Activated CD4-positive, alpha-beta T cell treated with anti-CD3 and anti-CD28 coated beads, Interleukin-2, amount 10 ng/mL, durations not matched to agents 24 days and 14 days (primary cell): ENCODE measurements at regions not wholly inside any gene's neighbourhood (a gene's known extent, or its start where the extent isn't known, plus 50 kb on each side); places are given as distances from the start of the nearest gene placed in this dataset.

ENCODE experiments used
- DNase-seq: peaks from one replicate; pipeline ENCODE4 v3.0.0; 2022
- H3K27ac Mint-ChIP-seq: one replicate; pipeline ENCODE4 v1.8.0; 2022; ENCODE audit warnings: mild to moderate bottlenecking, mixed read lengths
- H3K27me3 Mint-ChIP-seq: one replicate; pipeline ENCODE4 v1.8.0; 2022; ENCODE audit warnings: mixed read lengths
- H3K36me3 Mint-ChIP-seq: one replicate; pipeline ENCODE4 v1.8.0; 2022; ENCODE audit warnings: low read depth, mild to moderate bottlenecking, mixed read lengths
- H3K4me1 Mint-ChIP-seq: one replicate; pipeline ENCODE4 v1.8.0; 2021; ENCODE audit warnings: mixed read lengths
- H3K4me3 Mint-ChIP-seq: one replicate; pipeline ENCODE4 v1.8.0; 2022; ENCODE audit warnings: mild to moderate bottlenecking, moderate library complexity, mixed read lengths
- H3K9me3 Mint-ChIP-seq: one replicate; pipeline ENCODE4 v1.8.0; 2021; ENCODE audit warnings: mixed read lengths
- intact Hi-C: fragments of 100-400 bp; cut with micrococcal nuclease; formaldehyde crosslinking; loops from one replicate; pipeline ENCODE4 v1.15.1; 2023

DNA sequence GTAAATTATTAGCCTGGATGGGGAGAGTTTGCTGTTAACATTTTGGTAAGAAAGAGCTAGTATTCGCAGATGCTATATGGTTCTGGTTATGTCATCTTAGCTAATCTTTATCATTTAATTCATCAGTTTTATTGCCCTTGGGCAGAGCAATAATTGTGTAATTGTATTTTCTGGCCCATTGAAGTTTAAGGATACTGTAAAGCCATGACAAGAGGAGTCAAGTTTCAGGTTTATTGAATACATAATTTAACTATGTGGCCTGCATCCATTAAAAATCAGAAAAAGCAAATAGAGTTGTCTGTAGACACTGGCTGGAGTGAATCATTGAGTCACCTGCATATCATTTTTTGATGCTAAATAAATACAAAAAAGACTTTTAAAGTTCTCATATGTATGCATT lies 255.8 kb downstream of the PRELID2 start:
- Mint-ChIP-seq H3K4me1 (no peaks in the 10 kb centered on the region), H3K27ac (no peak overlapping the region), H3K27me3 (no peaks in the 10 kb centered on the region), H3K4me3 (no peak overlapping the region), H3K36me3 (peaks cover 2% of the 10 kb centered on the region), H3K9me3 (peaks cover 5% of the 10 kb centered on the region)
- DNase-seq, result no peak
- intact Hi-C loops, result no loop called here

DNA sequence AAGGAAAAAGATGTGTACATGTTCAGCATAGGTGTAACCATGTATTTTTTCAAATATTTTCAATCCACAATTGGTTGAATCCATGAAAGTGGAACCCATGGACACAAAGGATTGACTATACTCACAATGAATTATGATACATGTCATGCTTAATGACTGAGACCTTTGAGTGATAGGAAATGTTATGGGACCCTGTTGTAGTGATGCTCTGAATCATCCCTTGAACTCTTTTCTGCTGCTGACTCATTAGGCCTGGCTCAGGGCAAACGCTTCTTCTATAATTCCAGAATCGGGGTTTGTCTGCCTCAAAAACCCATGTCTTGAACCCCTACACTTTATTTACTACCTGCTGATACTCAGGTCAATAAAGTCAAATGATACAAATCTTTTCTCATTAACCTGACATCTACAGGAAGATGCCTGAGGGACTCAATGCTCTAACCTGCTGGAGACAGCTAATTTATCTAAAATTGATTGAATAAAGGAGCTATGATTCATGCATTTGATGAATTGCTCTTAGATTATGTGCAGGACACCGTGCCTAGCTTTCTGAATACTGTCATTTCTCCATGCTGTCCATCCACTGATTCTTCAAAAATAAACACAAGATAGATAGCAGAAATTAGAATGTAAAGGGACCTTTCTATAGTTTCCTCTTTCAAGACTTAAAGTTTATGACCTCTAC lies 260.1 kb downstream of the PRELID2 start:
- Mint-ChIP-seq H3K27ac (no peak overlapping the region), H3K9me3 (peaks cover 5% of the 10 kb centered on the region), H3K27me3 (no peaks in the 10 kb centered on the region), H3K4me1 (no peaks in the 10 kb centered on the region), H3K36me3 (peaks cover 2% of the 10 kb centered on the region), H3K4me3 (no peak overlapping the region)
- intact Hi-C loops, result no loop called here
- DNase-seq, result no peak

DNA sequence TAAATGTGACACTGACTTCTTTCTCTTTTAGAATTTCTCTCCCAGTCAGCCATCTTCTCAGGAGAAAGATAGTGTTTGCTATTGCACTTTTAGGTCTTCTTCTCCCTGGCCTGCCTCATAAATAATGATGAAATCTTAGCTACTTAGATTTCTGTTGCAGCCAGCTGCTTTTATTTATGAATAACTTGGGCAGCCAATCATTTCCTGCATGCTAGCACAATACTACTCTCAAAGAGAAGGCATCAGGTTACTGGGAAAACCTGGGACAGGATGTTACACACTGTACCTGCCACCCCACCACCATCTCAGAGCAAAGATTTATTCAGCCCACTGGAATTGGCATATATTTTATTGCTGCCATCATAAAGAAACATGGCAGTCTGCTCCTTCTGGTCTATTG lies 266.6 kb downstream of the PRELID2 start:
- DNase-seq, result no peak
- intact Hi-C loops, result no loop called here
- Mint-ChIP-seq H3K9me3 (peaks cover 5% of the 10 kb centered on the region), H3K4me3 (no peak overlapping the region), H3K27ac (no peak overlapping the region), H3K36me3 (no peaks in the 10 kb centered on the region), H3K27me3 (no peaks in the 10 kb centered on the region), H3K4me1 (no peaks in the 10 kb centered on the region)

DNA sequence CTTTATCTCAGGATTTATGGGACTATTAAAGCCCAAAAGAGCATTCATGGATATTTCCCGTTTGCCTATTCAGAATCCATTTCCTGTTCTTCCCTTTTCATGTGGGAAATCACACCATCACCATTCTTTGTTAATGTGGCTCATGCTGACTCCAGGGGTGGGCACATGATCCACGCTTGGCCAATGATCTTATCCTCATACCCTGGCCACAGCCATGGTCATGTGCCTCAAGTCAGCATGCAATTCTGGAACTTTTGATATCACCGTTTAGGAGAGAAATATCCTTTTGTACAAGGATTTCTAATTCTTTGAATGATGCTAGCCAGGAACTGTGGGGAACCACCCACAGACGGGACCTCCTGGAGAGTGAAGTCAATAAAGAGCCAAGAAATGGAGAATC lies 272.2 kb downstream of the PRELID2 start:
- intact Hi-C loops, result no loop called here
- Mint-ChIP-seq H3K4me3 (no peak overlapping the region), H3K4me1 (no peaks in the 10 kb centered on the region), H3K27me3 (no peaks in the 10 kb centered on the region), H3K9me3 (peaks cover 6% of the 10 kb centered on the region), H3K27ac (no peak overlapping the region), H3K36me3 (no peaks in the 10 kb centered on the region)
- no peak for DNase-seq

DNA sequence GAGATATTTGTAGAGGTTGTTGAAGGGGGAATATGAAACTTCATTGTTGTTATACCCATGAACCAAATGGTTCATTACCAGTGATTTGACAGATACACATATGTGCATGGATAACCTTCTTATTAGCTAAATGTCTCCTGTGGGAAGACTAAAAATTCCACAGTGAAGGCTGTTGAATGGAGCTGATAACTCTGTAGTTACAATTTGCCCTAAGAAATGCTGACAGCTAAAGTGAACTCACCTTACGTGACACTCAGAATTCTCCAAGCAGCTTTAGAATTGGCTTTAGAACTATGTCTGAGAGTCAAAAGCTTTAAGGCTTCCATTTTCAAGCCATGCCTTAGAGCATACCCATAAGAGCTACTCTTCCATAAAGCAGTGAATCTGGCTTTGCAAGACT lies 276.9 kb downstream of the PRELID2 start:
- Mint-ChIP-seq H3K4me3 (no peak overlapping the region), H3K9me3 (peaks cover 4% of the 10 kb centered on the region), H3K27ac (no peak overlapping the region), H3K4me1 (no peaks in the 10 kb centered on the region), H3K36me3 (no peaks in the 10 kb centered on the region), H3K27me3 (no peaks in the 10 kb centered on the region)
- intact Hi-C loops, result no loop called here
- DNase-seq, result no peak

DNA sequence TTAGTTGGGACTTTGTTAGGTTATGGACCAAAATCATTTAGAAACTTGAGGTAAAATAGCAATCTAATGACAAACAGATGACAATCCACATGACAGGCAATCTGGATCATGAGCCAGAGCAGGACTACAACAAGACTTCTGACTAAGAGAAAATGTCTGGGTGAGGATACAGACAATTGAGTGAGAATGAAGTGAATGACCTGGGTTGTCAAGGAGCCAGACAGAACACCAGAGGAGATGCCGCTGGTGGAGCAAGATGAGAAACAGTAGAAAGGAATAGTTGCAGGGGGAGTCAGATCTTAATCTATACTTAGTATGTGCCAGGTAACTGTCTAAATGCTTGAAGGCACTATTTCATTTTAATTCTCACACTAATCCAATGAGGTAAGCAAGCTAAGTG lies 277.8 kb downstream of the PRELID2 start:
- no peak overlapping the region for H3K4me3 Mint-ChIP-seq
- intact Hi-C loops, result no loop called here
- no peak for DNase-seq
- H3K9me3 Mint-ChIP-seq, result peaks cover 4% of the 10 kb centered on the region
- H3K27me3 Mint-ChIP-seq, result no peaks in the 10 kb centered on the region
- no peak overlapping the region for H3K27ac Mint-ChIP-seq
- H3K4me1 Mint-ChIP-seq, result no peaks in the 10 kb centered on the region
- H3K36me3 Mint-ChIP-seq, result no peaks in the 10 kb centered on the region

DNA sequence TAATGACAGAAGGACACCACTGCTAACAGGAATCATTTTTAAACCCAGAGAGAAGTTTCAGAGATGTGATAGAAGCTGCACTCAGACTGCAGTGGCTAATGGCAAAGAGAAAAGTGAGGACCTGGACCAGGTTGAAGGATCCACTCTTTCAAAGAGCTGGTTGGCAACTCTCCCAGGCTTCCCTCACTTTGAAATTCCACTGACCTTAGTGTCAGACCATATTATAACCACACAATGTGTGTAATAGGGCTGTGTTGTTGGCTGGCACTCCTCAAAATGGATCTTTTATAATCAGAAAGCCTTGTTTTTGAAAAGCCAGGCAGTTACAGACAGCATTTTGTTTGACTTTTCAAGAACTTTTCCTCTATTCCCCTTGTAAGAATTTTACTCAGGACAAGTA lies 280.7 kb downstream of the PRELID2 start:
- DNase-seq, result no peak
- intact Hi-C loops, result no loop called here

DNA sequence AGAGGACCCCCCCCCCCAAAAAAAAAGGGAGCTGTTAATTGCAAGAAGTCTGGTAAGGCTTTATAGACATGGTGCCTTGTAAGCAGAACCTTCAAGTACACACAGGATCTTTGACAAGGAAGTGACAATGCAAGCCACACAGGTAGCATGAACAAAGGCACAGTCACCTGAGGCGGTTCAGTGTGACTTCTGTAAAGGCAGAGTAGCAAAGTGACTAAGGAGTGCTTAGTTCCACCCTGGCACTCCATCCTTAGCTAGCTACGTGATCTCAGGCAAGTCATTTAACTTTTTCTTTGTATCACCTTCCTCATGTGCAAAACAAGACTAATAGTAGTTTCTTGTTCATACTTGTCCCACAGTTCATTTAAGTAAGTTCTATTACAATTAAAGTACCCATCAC lies 282.0 kb downstream of the PRELID2 start:
- no peak overlapping the region for H3K27ac Mint-ChIP-seq
- no peaks in the 10 kb centered on the region for H3K27me3 Mint-ChIP-seq
- intact Hi-C loops, result no loop called here
- H3K4me3 Mint-ChIP-seq, result no peak overlapping the region
- no peak for DNase-seq
- H3K4me1 Mint-ChIP-seq, result no peaks in the 10 kb centered on the region
- H3K9me3 Mint-ChIP-seq, result peaks cover 4% of the 10 kb centered on the region
- no peaks in the 10 kb centered on the region for H3K36me3 Mint-ChIP-seq

More for the DNA sequence above, 280.7 kb downstream of the PRELID2 start:
- Mint-ChIP-seq H3K4me1 (no peaks in the 10 kb centered on the region), H3K36me3 (no peaks in the 10 kb centered on the region), H3K9me3 (peaks cover 4% of the 10 kb centered on the region), H3K4me3 (no peak overlapping the region), H3K27ac (no peak overlapping the region), H3K27me3 (no peaks in the 10 kb centered on the region)

DNA sequence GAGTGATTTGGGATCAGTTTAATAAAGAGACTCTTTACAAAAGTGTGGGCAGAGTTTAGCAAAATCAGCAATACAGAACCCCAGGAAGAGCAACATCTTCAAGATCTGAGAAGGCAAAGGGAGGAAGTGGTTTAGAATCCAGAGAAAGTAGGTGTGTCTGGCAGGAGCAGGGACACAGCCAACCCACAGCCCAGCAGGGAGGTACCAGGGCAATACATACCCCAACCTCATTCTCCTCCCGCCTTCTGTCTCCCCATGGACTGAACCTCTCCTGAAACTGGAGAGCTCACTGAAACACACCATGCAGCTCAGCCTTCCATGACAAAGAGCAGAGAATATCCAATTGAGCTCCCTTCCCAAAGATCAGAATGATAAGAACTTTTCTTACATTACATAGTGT lies 283.4 kb downstream of the PRELID2 start:
- no peaks in the 10 kb centered on the region for H3K4me1 Mint-ChIP-seq
- intact Hi-C loops, result no loop called here
- peaks cover 2% of the 10 kb centered on the region for H3K9me3 Mint-ChIP-seq
- no peaks in the 10 kb centered on the region for H3K27me3 Mint-ChIP-seq
- no peaks in the 10 kb centered on the region for H3K36me3 Mint-ChIP-seq
- no peak for DNase-seq
- H3K27ac Mint-ChIP-seq, result no peak overlapping the region
- H3K4me3 Mint-ChIP-seq, result no peak overlapping the region

DNA sequence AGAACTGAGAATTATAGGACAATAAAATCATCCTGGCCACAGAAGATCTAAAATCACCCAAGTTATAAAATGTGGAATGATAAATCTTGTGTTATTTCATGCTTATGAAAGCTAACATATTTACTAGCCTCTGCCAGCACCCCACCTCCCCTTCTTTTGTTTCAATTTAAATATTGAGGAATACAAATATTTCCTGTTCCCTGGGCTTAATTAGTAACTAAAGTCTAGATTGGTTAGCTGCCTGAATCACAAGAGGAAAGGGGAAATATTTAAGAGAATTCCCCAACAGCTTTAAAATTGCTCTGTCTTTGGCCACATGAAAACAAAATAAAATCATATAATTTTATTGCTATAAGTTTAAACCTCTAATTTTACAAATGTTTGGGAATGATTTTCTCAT lies 287.0 kb downstream of the PRELID2 start:
- no peak overlapping the region for H3K4me3 Mint-ChIP-seq
- H3K4me1 Mint-ChIP-seq, result no peaks in the 10 kb centered on the region
- no peaks in the 10 kb centered on the region for H3K36me3 Mint-ChIP-seq
- H3K27me3 Mint-ChIP-seq, result no peaks in the 10 kb centered on the region
- no peak for DNase-seq
- no peaks in the 10 kb centered on the region for H3K9me3 Mint-ChIP-seq
- H3K27ac Mint-ChIP-seq, result no peak overlapping the region
- intact Hi-C loops, result no loop called here

DNA sequence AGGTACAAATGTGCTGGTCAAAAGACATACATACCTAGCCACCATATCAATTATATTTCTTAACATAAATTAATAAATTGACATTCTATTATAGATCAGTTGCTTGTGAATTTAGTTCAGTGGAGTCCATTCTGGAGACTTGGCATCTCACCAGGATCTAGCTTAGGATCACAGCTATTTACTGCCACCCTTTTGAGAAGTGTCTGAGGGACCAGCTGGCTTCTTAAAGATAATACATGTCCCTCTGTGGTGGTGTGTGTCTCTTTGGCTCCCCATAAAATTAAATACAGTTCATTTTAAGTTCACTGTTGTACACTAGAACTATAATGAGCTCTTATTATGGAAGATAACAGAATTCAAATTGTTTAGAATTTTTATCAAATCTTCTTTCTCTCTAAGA lies 290.7 kb downstream of the PRELID2 start:
- Mint-ChIP-seq H3K27ac (no peak overlapping the region), H3K27me3 (no peaks in the 10 kb centered on the region), H3K4me3 (no peak overlapping the region), H3K9me3 (no peaks in the 10 kb centered on the region), H3K4me1 (no peaks in the 10 kb centered on the region), H3K36me3 (no peaks in the 10 kb centered on the region)
- intact Hi-C loops, result no loop called here
- no peak for DNase-seq

DNA sequence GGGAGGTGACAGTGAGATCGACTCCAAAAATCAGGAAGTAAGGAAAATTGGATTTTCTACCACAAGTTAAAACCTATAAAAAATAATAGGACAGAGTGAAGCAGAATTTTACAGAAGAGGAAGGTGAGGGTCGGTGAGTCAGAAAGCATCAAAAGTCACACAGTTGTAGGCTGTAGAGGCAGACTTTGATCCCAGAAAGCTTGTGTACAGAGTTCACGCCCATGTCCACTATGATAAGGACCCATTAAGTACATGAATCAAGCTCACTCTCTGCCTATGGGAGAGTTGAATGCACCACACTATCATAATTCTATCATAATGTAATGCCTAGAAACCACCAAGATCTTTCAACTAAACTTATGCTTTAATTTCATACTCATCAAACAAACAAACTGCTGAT lies 291.2 kb downstream of the PRELID2 start:
- DNase-seq, result no peak
- Mint-ChIP-seq H3K36me3 (no peaks in the 10 kb centered on the region), H3K4me1 (no peaks in the 10 kb centered on the region), H3K27me3 (no peaks in the 10 kb centered on the region), H3K9me3 (no peaks in the 10 kb centered on the region), H3K4me3 (no peak overlapping the region), H3K27ac (no peak overlapping the region)
- intact Hi-C loops, result no loop called here

DNA sequence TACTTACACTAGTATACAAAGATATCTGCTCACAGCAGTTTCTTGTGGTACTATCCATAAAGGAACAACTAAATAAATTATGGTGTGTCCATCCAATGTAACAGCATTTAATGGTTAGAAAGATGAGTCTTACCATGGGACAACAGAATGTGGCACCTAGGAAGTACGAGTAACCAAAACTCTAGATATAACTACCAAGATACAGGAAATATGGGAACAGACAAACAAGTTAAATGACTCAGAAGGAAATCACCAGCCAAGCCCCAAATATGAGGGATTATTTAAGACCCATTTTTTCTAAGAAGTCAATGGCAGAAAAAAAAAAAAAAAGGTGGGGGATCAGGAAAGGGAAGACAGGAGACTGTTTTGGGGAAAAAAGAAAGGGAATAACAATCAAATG lies 294.8 kb downstream of the PRELID2 start:
- Mint-ChIP-seq H3K4me3 (no peak overlapping the region), H3K27ac (no peak overlapping the region), H3K27me3 (no peaks in the 10 kb centered on the region), H3K4me1 (no peaks in the 10 kb centered on the region), H3K36me3 (no peaks in the 10 kb centered on the region), H3K9me3 (no peaks in the 10 kb centered on the region)
- no peak for DNase-seq
- intact Hi-C loops, result no loop called here

DNA sequence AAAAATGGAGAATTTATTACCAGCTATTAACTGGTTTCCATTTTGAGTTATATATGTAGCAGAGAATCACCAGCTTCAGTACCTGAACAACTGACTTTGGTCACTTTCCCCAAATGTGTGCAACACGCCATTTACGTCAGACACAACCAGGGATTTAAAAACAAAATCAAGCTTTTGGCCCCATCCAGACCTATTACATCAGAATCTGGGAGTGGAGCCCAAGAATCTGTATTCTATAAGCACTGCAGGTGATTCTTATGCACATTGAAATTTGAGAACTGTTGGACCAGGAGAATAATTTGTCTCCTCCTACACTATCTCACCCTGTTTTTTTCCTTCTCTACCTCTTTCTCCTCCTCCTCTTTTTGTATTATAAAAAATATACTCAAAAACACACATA lies 295.9 kb downstream of the PRELID2 start:
- Mint-ChIP-seq H3K36me3 (no peaks in the 10 kb centered on the region), H3K4me1 (no peaks in the 10 kb centered on the region), H3K4me3 (no peak overlapping the region), H3K9me3 (no peaks in the 10 kb centered on the region), H3K27ac (no peak overlapping the region), H3K27me3 (no peaks in the 10 kb centered on the region)
- no peak for DNase-seq
- intact Hi-C loops, result no loop called here

DNA sequence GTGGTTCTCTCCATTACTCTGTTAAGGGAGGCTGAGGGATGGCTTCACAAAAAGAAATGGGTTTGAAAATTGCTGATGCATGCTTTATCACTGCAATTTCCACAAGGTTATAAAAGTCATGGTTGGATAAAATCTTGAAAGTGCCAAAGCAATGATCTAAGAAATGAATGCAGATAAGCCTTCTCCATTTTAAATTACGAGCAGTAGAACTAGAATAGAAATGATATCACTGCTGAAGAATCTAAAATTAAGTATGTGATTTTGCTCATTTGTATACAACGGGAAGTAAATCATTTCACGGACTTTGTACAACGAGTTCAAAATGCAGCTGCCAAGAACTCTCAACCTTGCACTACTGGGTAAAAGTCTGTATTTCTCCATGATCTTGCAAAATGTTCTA lies 299.0 kb downstream of the PRELID2 start:
- Mint-ChIP-seq H3K27ac (no peak overlapping the region), H3K4me1 (no peaks in the 10 kb centered on the region), H3K36me3 (no peaks in the 10 kb centered on the region), H3K9me3 (no peaks in the 10 kb centered on the region), H3K4me3 (no peak overlapping the region), H3K27me3 (no peaks in the 10 kb centered on the region)
- intact Hi-C loops, result no loop called here
- DNase-seq, result no peak
